HL-60 (cell line): ENCODE measurements at regions not wholly inside any gene's neighbourhood (a gene's known extent, or its start where the extent isn't known, plus 50 kb on each side); places are given as distances from the start of the nearest gene placed in this dataset.

Source experiments
- POLR2AphosphoS5 ChIP-seq: IDR thresholded peaks from 2 replicates; pipeline ENCODE4 v1.6.1; 2012; ENCODE audit warnings: low read depth
- TF ChIP-seq, protein P1 (sequence below): IDR thresholded peaks from one replicate; pipeline ENCODE4 v1.5.1; 2011; ENCODE audit warnings: low read length, control low read depth, inconsistent platforms; ENCODE audit not compliant: insufficient read depth

- TF ChIP-seq, protein P1, sequence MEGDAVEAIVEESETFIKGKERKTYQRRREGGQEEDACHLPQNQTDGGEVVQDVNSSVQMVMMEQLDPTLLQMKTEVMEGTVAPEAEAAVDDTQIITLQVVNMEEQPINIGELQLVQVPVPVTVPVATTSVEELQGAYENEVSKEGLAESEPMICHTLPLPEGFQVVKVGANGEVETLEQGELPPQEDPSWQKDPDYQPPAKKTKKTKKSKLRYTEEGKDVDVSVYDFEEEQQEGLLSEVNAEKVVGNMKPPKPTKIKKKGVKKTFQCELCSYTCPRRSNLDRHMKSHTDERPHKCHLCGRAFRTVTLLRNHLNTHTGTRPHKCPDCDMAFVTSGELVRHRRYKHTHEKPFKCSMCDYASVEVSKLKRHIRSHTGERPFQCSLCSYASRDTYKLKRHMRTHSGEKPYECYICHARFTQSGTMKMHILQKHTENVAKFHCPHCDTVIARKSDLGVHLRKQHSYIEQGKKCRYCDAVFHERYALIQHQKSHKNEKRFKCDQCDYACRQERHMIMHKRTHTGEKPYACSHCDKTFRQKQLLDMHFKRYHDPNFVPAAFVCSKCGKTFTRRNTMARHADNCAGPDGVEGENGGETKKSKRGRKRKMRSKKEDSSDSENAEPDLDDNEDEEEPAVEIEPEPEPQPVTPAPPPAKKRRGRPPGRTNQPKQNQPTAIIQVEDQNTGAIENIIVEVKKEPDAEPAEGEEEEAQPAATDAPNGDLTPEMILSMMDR: no peak
- no peak for TF ChIP-seq POLR2AphosphoS5
Observed at GRCh38 chr4:153034681-153035080, 98.6 kb downstream of the FHDC1 start.
